HepG2 (cell line): ENCODE measurements at regions not wholly inside any gene's neighbourhood (a gene's known extent, or its start where the extent isn't known, plus 50 kb on each side); places are given as distances from the start of the nearest gene placed in this dataset.
A peak's percentile ranks its signal among the peaks of the same experiment; 100 is the strongest.

ENCODE experiments used
- CAMTA2 ChIP-seq: sonication (generic); formaldehyde crosslinking; IDR thresholded peaks from 2 replicates; pipeline ENCODE4 v1.4.0; 2020; ENCODE audit warnings: mild to moderate bottlenecking, missing genetic modification reagents, borderline replicate concordance
- GATA4 ChIP-seq: sonication (generic); IDR thresholded peaks from 2 replicates; pipeline ENCODE4 v1.6.1; 2016; ENCODE audit warnings: antibody characterized with exemption, low read depth, borderline replicate concordance
- JARID2 ChIP-seq: sonication (generic); formaldehyde crosslinking; IDR thresholded peaks from 2 replicates; pipeline ENCODE4 v1.8.1; 2023; ENCODE audit warnings: missing genetic modification reagents, inconsistent platforms; ENCODE audit not compliant: insufficient replicate concordance
- SCMH1 ChIP-seq: sonication (generic); formaldehyde crosslinking; IDR thresholded peaks from 2 replicates; pipeline ENCODE4 v1.9.0; 2021; ENCODE audit warnings: missing genetic modification reagents, mild to moderate bottlenecking, borderline replicate concordance
- TSC22D2 ChIP-seq: sonication (generic); formaldehyde crosslinking; IDR thresholded peaks from 2 replicates; pipeline ENCODE4 v1.5.1; 2020; ENCODE audit warnings: missing genetic modification reagents, mild to moderate bottlenecking, borderline replicate concordance
- YEATS2 ChIP-seq: sonication (generic); formaldehyde crosslinking; IDR thresholded peaks from 2 replicates; pipeline ENCODE4 v1.4.0; 2020; ENCODE audit warnings: missing genetic modification reagents, borderline replicate concordance
- ZBTB42 ChIP-seq: sonication (generic); formaldehyde crosslinking; IDR thresholded peaks from 2 replicates; pipeline ENCODE4 v1.5.0; 2020; ENCODE audit warnings: mild to moderate bottlenecking, missing genetic modification reagents
- ZNF430 ChIP-seq: sonication (generic); formaldehyde crosslinking; IDR thresholded peaks from 2 replicates; pipeline ENCODE4 v1.9.0; 2021; ENCODE audit warnings: mild to moderate bottlenecking, missing genetic modification reagents
- ZNF775 ChIP-seq: sonication (generic); formaldehyde crosslinking; IDR thresholded peaks from 2 replicates; pipeline ENCODE4 v1.4.0; 2020; ENCODE audit warnings: missing genetic modification reagents, mild to moderate bottlenecking, moderate library complexity, borderline replicate concordance
- ZNF841 ChIP-seq: sonication (generic); formaldehyde crosslinking; IDR thresholded peaks from 2 replicates; pipeline ENCODE4 v1.8.1; 2023; ENCODE audit warnings: missing genetic modification reagents, borderline replicate concordance
- TF ChIP-seq, protein P1 (sequence below): sonication (generic); formaldehyde crosslinking; IDR thresholded peaks from 2 replicates; pipeline ENCODE4 v1.8.0; 2022; ENCODE audit warnings: missing genetic modification reagents, mild to moderate bottlenecking, borderline replicate concordance
- TF ChIP-seq, protein P2 (sequence below), 2 experiments: fragments of 450-650 bp in 1 of 2; sonication (generic) in 1 of 2; formaldehyde crosslinking in 1 of 2; IDR thresholded peaks; 2 replicates each; pipeline versions ENCODE4 v1.6.1 to v1.8.0; 2016 to 2022; ENCODE audit warnings: antibody characterized with exemption in 1 of 2, mild to moderate bottlenecking in 1 of 2, missing genetic modification reagents in 1 of 2
- TF ChIP-seq, protein P3 (sequence below): sonication (generic); formaldehyde crosslinking; conservative IDR thresholded peaks from 2 replicates; pipeline ENCODE4 v1.8.0; 2022; ENCODE audit warnings: mild to moderate bottlenecking, moderate library complexity, missing genetic modification reagents
- TF ChIP-seq, protein P4 (sequence below): IDR thresholded peaks from 2 replicates; pipeline ENCODE4 v1.6.1; 2016; ENCODE audit warnings: missing genetic modification reagents, missing compliant biosample characterization
- TF ChIP-seq, protein P5 (sequence below): sonication (generic); formaldehyde crosslinking; IDR thresholded peaks from 2 replicates; pipeline ENCODE4 v1.4.0; 2020; ENCODE audit warnings: mild to moderate bottlenecking, missing genetic modification reagents

DNA sequence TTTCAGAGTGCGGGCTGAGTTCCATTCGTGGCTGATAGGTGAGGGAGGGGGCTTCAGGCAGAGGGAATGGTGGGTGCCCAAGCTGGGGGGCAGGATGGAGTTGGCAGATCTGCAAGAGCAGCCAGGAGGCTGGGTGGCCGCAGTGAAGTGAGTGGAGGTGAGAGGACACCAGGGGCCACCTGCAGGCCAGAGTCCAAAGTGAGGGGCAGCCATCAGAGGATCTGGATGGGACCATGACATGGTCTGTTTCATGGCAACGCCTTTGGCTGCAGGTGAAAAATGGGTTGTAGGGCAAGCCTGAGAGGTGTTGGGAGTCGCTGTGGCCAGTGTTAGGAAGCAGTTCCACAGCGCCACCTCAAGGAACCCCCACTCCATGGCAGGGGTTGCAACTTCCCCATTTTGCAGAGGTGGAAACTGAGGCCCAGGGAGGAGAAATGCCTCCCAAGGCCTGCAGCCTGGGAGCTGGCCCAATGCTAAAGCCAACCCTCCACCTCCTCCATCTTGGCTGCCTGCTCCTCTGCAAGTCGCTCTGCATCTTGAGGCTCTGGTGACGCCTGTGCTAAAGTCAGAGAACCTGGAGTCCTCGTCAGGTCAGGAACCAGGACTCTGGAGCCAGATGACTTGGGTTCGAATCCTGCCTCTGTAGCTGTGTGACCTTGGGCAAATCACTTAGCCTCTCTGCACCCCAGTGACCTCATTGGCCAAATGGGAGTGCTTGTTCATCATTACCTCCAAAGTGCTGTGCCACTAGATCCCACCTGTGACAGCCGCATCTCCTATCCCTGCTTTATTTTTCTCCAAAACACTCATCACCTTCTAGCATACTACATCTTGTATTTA lies 153.8 kb downstream of the CEBPB start (continued):
- TF ChIP-seq, protein P1, sequence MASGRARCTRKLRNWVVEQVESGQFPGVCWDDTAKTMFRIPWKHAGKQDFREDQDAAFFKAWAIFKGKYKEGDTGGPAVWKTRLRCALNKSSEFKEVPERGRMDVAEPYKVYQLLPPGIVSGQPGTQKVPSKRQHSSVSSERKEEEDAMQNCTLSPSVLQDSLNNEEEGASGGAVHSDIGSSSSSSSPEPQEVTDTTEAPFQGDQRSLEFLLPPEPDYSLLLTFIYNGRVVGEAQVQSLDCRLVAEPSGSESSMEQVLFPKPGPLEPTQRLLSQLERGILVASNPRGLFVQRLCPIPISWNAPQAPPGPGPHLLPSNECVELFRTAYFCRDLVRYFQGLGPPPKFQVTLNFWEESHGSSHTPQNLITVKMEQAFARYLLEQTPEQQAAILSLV (CRISPR knock-in tag), result peak; percentile 82
- TF ChIP-seq YEATS2, result no peak
- TF ChIP-seq, protein P2, sequence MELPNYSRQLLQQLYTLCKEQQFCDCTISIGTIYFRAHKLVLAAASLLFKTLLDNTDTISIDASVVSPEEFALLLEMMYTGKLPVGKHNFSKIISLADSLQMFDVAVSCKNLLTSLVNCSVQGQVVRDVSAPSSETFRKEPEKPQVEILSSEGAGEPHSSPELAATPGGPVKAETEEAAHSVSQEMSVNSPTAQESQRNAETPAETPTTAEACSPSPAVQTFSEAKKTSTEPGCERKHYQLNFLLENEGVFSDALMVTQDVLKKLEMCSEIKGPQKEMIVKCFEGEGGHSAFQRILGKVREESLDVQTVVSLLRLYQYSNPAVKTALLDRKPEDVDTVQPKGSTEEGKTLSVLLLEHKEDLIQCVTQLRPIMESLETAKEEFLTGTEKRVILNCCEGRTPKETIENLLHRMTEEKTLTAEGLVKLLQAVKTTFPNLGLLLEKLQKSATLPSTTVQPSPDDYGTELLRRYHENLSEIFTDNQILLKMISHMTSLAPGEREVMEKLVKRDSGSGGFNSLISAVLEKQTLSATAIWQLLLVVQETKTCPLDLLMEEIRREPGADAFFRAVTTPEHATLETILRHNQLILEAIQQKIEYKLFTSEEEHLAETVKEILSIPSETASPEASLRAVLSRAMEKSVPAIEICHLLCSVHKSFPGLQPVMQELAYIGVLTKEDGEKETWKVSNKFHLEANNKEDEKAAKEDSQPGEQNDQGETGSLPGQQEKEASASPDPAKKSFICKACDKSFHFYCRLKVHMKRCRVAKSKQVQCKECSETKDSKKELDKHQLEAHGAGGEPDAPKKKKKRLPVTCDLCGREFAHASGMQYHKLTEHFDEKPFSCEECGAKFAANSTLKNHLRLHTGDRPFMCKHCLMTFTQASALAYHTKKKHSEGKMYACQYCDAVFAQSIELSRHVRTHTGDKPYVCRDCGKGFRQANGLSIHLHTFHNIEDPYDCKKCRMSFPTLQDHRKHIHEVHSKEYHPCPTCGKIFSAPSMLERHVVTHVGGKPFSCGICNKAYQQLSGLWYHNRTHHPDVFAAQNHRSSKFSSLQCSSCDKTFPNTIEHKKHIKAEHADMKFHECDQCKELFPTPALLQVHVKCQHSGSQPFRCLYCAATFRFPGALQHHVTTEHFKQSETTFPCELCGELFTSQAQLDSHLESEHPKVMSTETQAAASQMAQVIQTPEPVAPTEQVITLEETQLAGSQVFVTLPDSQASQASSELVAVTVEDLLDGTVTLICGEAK (IDR thresholded peaks at IDR 0.05), result no peak
- TF ChIP-seq, protein P2 (CRISPR knock-in tag; IDR thresholded peaks at IDR 0.05), result no peak
- no peak for TF ChIP-seq GATA4
- TF ChIP-seq ZBTB42 (CRISPR knock-in tag), result no peak
- TF ChIP-seq TSC22D2, result 0 out of 2 replicates have a peak, but pooled peaks have one; percentile 50
- no peak for TF ChIP-seq ZNF841 (CRISPR knock-in tag)
- TF ChIP-seq JARID2, result no peak
- TF ChIP-seq, protein P3, sequence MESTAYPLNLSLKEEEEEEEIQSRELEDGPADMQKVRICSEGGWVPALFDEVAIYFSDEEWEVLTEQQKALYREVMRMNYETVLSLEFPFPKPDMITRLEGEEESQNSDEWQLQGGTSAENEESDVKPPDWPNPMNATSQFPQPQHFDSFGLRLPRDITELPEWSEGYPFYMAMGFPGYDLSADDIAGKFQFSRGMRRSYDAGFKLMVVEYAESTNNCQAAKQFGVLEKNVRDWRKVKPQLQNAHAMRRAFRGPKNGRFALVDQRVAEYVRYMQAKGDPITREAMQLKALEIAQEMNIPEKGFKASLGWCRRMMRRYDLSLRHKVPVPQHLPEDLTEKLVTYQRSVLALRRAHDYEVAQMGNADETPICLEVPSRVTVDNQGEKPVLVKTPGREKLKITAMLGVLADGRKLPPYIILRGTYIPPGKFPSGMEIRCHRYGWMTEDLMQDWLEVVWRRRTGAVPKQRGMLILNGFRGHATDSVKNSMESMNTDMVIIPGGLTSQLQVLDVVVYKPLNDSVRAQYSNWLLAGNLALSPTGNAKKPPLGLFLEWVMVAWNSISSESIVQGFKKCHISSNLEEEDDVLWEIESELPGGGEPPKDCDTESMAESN (CRISPR knock-in tag), result 0 out of 2 replicates have a peak, but pooled peaks have one; percentile 34
- TF ChIP-seq SCMH1 (CRISPR knock-in tag), result no peak
- no peak for TF ChIP-seq CAMTA2 (CRISPR knock-in tag)
- TF ChIP-seq, protein P4, sequence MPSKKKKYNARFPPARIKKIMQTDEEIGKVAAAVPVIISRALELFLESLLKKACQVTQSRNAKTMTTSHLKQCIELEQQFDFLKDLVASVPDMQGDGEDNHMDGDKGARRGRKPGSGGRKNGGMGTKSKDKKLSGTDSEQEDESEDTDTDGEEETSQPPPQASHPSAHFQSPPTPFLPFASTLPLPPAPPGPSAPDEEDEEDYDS, result no peak
- TF ChIP-seq, protein P5, sequence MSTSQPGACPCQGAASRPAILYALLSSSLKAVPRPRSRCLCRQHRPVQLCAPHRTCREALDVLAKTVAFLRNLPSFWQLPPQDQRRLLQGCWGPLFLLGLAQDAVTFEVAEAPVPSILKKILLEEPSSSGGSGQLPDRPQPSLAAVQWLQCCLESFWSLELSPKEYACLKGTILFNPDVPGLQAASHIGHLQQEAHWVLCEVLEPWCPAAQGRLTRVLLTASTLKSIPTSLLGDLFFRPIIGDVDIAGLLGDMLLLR, result no peak
- TF ChIP-seq ZNF430, result no peak
- no peak for TF ChIP-seq ZNF775 (CRISPR knock-in tag)
